ENCODE measurements at regions not wholly inside any gene's neighbourhood (a gene's known extent, or its start where the extent isn't known, plus 50 kb on each side); places are given as distances from the start of the nearest gene placed in this dataset.

- H3K4me1 ChIP-seq = no peaks in the 10 kb centered on the region
- H3K9me3 ChIP-seq = no peaks in the 10 kb centered on the region
- no peak overlapping the region for H3K27ac ChIP-seq
- intact Hi-C loops (cut with DNase I; ENCODE audit: low total_unique reads) (no loop called here), in situ Hi-C loops (cut with MboI; ENCODE audit: low sequenced_read_pairs in 4 of 4) (no loop called here)
- TF ChIP-seq, protein P1, sequence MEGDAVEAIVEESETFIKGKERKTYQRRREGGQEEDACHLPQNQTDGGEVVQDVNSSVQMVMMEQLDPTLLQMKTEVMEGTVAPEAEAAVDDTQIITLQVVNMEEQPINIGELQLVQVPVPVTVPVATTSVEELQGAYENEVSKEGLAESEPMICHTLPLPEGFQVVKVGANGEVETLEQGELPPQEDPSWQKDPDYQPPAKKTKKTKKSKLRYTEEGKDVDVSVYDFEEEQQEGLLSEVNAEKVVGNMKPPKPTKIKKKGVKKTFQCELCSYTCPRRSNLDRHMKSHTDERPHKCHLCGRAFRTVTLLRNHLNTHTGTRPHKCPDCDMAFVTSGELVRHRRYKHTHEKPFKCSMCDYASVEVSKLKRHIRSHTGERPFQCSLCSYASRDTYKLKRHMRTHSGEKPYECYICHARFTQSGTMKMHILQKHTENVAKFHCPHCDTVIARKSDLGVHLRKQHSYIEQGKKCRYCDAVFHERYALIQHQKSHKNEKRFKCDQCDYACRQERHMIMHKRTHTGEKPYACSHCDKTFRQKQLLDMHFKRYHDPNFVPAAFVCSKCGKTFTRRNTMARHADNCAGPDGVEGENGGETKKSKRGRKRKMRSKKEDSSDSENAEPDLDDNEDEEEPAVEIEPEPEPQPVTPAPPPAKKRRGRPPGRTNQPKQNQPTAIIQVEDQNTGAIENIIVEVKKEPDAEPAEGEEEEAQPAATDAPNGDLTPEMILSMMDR (IDR thresholded peaks at IDR 0.05 in 4 of 5, conservative IDR thresholded peaks at IDR 0.05 in 1 of 5) = no peak
- no peak for TF ChIP-seq POLR2A (IDR thresholded peaks at IDR 0.05)
- no peak for ATAC-seq
- H3K27me3 ChIP-seq = no peaks in the 10 kb centered on the region
- H3K36me3 ChIP-seq = no peaks in the 10 kb centered on the region
- no peak overlapping the region for H3K4me3 ChIP-seq
- no peak for DNase-seq
Measured at GRCh38 chr5:98556712-98557111, 216.8 kb upstream of the RGMB start.

DNA sequence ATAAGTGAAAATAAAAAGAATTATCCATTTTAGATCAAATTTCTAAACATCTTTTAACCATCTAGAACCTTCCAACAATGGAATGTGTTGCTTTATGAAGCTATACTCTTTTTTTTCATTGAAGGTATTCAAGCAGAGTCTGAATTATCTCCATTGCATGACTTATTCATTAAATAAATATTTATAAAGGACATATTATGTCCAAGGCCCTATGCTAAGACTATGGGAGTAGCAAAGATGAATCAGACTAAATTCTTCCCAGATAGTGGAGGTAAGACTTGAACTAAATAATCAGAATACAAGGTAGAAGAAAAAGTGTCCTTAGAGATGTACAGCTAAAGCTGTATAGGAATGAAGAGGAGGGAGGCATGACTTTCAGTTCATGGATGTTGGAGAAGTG, 215.5 kb upstream of the RGMB start:
- in situ Hi-C loops (cut with MboI; ENCODE audit: low sequenced_read_pairs in 4 of 4) = no loop called here
- ATAC-seq = no peak
- no peak overlapping the region for H3K27ac ChIP-seq
- no peaks in the 10 kb centered on the region for H3K27me3 ChIP-seq
- TF ChIP-seq POLR2A (IDR thresholded peaks at IDR 0.05) = no peak
- TF ChIP-seq, protein P1 (IDR thresholded peaks at IDR 0.05 in 4 of 5, conservative IDR thresholded peaks at IDR 0.05 in 1 of 5) = no peak
- intact Hi-C loops (cut with DNase I; ENCODE audit: low total_unique reads) = no loop called here
- DNase-seq = no peak
- no peak overlapping the region for H3K4me3 ChIP-seq
- no peaks in the 10 kb centered on the region for H3K9me3 ChIP-seq
- H3K36me3 ChIP-seq = no peaks in the 10 kb centered on the region
- H3K4me1 ChIP-seq = no peaks in the 10 kb centered on the region

GRCh38 chr5:98563885-98564653, 209.4 kb upstream of the RGMB start:
- TF ChIP-seq, protein P1 (IDR thresholded peaks at IDR 0.05 in 4 of 5, conservative IDR thresholded peaks at IDR 0.05 in 1 of 5) = no peak
- no peak for TF ChIP-seq POLR2A (IDR thresholded peaks at IDR 0.05)
- Histone ChIP-seq H3K9me3 (no peaks in the 10 kb centered on the region), H3K4me3 (no peak overlapping the region), H3K4me1 (no peaks in the 10 kb centered on the region), H3K36me3 (no peaks in the 10 kb centered on the region), H3K27ac (no peak overlapping the region), H3K27me3 (no peaks in the 10 kb centered on the region)
- ATAC-seq (no peak), DNase-seq (no peak)
- in situ Hi-C loops (cut with MboI; ENCODE audit: low sequenced_read_pairs in 4 of 4) = no loop called here
- intact Hi-C loops (cut with DNase I; ENCODE audit: low total_unique reads) = no loop called here

DNA sequence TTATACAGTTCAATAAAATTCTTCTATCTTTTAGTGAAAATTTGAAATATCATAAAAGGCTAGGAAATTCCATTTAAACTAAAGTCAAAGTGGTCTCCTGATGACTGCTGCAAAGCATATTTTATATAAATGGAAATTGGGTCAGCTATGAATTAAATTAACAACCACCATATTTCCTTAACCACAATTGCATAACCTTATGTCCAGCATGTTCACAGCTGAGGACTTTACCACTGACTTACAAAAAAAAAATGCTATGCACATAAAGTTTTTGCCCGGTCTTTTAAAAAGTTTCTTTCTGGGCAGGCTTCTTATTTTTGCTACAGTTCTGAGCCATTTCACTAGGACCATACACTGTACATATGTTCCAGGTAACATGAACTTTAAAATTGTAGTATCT, 208.6 kb upstream of the RGMB start:
- intact Hi-C loops (cut with DNase I; ENCODE audit: low total_unique reads) = no loop called here
- Histone ChIP-seq H3K27ac (no peak overlapping the region), H3K4me1 (no peaks in the 10 kb centered on the region), H3K27me3 (no peaks in the 10 kb centered on the region), H3K9me3 (no peaks in the 10 kb centered on the region), H3K36me3 (no peaks in the 10 kb centered on the region), H3K4me3 (no peak overlapping the region)
- no peak for DNase-seq
- TF ChIP-seq POLR2A (IDR thresholded peaks at IDR 0.05) = no peak
- TF ChIP-seq, protein P1 (IDR thresholded peaks at IDR 0.05 in 4 of 5, conservative IDR thresholded peaks at IDR 0.05 in 1 of 5) = no peak
- no peak for ATAC-seq
- in situ Hi-C loops (cut with MboI; ENCODE audit: low sequenced_read_pairs in 4 of 4) = no loop called here

- ATAC-seq = no peak
- in situ Hi-C loops (cut with MboI; ENCODE audit: low sequenced_read_pairs in 4 of 4) = no loop called here
- H3K27ac ChIP-seq = no peak overlapping the region
Measured at GRCh38 chr5:98568336-98568735, 205.1 kb upstream of the RGMB start.

More at GRCh38 chr5:98568336-98568735, 205.1 kb upstream of the RGMB start:
- Histone ChIP-seq H3K9me3 (no peaks in the 10 kb centered on the region), H3K36me3 (no peaks in the 10 kb centered on the region), H3K4me1 (no peaks in the 10 kb centered on the region), H3K4me3 (no peak overlapping the region), H3K27me3 (no peaks in the 10 kb centered on the region)
- TF ChIP-seq, protein P1 (IDR thresholded peaks at IDR 0.05 in 4 of 5, conservative IDR thresholded peaks at IDR 0.05 in 1 of 5) = no peak
- TF ChIP-seq POLR2A (IDR thresholded peaks at IDR 0.05) = no peak
- no peak for DNase-seq
- intact Hi-C loops (cut with DNase I; ENCODE audit: low total_unique reads) = no loop called here

All from gastrocnemius medialis (tissue), 4 donors.